ENCODE measurements at regions not wholly inside any gene's neighbourhood (a gene's known extent, or its start where the extent isn't known, plus 50 kb on each side); places are given as distances from the start of the nearest gene placed in this dataset.

GRCh38 chr16:85193115-85193493 is 80.8 kb upstream of the CIBAR2 start:
- TF ChIP-seq EP300 (IDR thresholded peaks at IDR 0.05) (no peak), POLR2AphosphoS5 (IDR thresholded peaks at IDR 0.05) (peak; percentile 12 to 77 (median 51))
- TF ChIP-seq, protein P1, sequence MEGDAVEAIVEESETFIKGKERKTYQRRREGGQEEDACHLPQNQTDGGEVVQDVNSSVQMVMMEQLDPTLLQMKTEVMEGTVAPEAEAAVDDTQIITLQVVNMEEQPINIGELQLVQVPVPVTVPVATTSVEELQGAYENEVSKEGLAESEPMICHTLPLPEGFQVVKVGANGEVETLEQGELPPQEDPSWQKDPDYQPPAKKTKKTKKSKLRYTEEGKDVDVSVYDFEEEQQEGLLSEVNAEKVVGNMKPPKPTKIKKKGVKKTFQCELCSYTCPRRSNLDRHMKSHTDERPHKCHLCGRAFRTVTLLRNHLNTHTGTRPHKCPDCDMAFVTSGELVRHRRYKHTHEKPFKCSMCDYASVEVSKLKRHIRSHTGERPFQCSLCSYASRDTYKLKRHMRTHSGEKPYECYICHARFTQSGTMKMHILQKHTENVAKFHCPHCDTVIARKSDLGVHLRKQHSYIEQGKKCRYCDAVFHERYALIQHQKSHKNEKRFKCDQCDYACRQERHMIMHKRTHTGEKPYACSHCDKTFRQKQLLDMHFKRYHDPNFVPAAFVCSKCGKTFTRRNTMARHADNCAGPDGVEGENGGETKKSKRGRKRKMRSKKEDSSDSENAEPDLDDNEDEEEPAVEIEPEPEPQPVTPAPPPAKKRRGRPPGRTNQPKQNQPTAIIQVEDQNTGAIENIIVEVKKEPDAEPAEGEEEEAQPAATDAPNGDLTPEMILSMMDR (IDR thresholded peaks at IDR 0.05): no peak
- Histone ChIP-seq H3K27me3 (no peaks in the 10 kb centered on the region), H3K36me3 (no peaks in the 10 kb centered on the region), H3K4me3 (no peak overlapping the region), H3K4me1 (peaks cover 19 to 58% (median 41%) of the 10 kb centered on the region in 4 donors), H3K9me3 (peaks cover 0 to 7% (median 0%) of the 10 kb centered on the region in 4 donors), H3K27ac (peak overlapping the region in 2 of 5 donors; percentile 58 to 75)
- intact Hi-C loops (cut with DNase I; ENCODE audit: low total_unique reads): loop anchor here (10.0 kb wide), 1 partner anchor 78 kb away; the partner anchor contains the start of gene CIBAR2
- no peak for DNase-seq
- 62 to 74% (median 64%) methylated on average over 6 of the region's 6 CpGs for WGBS, 5 donors

- WGBS, 5 donors: 89 to 96% (median 94%) methylated on average over 17 of the region's 17 CpGs
- TF ChIP-seq, protein P1 (IDR thresholded peaks at IDR 0.05): no peak
- TF ChIP-seq POLR2AphosphoS5 (IDR thresholded peaks at IDR 0.05): no peak
- TF ChIP-seq EP300 (IDR thresholded peaks at IDR 0.05): no peak
- no peak for TF ChIP-seq POLR2A (IDR thresholded peaks at IDR 0.05)
- peaks cover 22 to 62% (median 43%) of the 10 kb centered on the region in 4 donors for H3K4me1 ChIP-seq
- no peaks in the 10 kb centered on the region for H3K27me3 ChIP-seq
- intact Hi-C loops (cut with DNase I; ENCODE audit: low total_unique reads): loop anchor here (10.0 kb wide), 1 partner anchor 79 kb away; the partner anchor contains the start of gene CIBAR2
- no peak overlapping the region for H3K4me3 ChIP-seq
- H3K9me3 ChIP-seq: peaks cover 0 to 7% (median 0%) of the 10 kb centered on the region in 4 donors
- DNase-seq: no peak
- peak overlapping the region in 2 of 5 donors; percentile 58 to 75 for H3K27ac ChIP-seq
- H3K36me3 ChIP-seq: no peaks in the 10 kb centered on the region
Observed at GRCh38 chr16:85193876-85194275, 81.6 kb upstream of the CIBAR2 start.

GRCh38 chr16:85194307-85195270 is 82.3 kb upstream of the CIBAR2 start:
- Histone ChIP-seq H3K9me3 (no peaks in the 10 kb centered on the region), H3K4me1 (peaks cover 18 to 59% (median 42%) of the 10 kb centered on the region in 4 donors), H3K36me3 (no peaks in the 10 kb centered on the region), H3K27me3 (no peaks in the 10 kb centered on the region), H3K4me3 (no peak overlapping the region), H3K27ac (peak overlapping the region in 1 of 5 donors; percentile 75)
- no peak for DNase-seq
- TF ChIP-seq, protein P1 (IDR thresholded peaks at IDR 0.05): no peak
- no peak for TF ChIP-seq EP300 (IDR thresholded peaks at IDR 0.05)
- TF ChIP-seq POLR2A (IDR thresholded peaks at IDR 0.05): no peak
- TF ChIP-seq POLR2AphosphoS5 (IDR thresholded peaks at IDR 0.05): no peak
- intact Hi-C loops (cut with DNase I; ENCODE audit: low total_unique reads): loop anchor here (10.0 kb wide), 1 partner anchor 80 kb away; the partner anchor contains the start of gene CIBAR2
- 86 to 94% (median 90%) methylated on average over 15 of the region's 15 CpGs for WGBS, 5 donors

GRCh38 chr16:85195271-85195647 is 83.0 kb upstream of the CIBAR2 start:
- peaks cover 18 to 60% (median 43%) of the 10 kb centered on the region in 4 donors for H3K4me1 ChIP-seq
- 75 to 84% (median 82%) methylated on average over 8 of the region's 8 CpGs for WGBS, 5 donors

More at GRCh38 chr16:85195271-85195647, 83.0 kb upstream of the CIBAR2 start:
- intact Hi-C loops (cut with DNase I; ENCODE audit: low total_unique reads): loop anchor here (10.0 kb wide), 1 partner anchor 80 kb away; the partner anchor contains the start of gene CIBAR2
- no peaks in the 10 kb centered on the region for H3K27me3 ChIP-seq
- no peak for TF ChIP-seq POLR2A (IDR thresholded peaks at IDR 0.05)
- no peak for TF ChIP-seq POLR2AphosphoS5 (IDR thresholded peaks at IDR 0.05)
- TF ChIP-seq, protein P1 (IDR thresholded peaks at IDR 0.05): no peak
- TF ChIP-seq EP300 (IDR thresholded peaks at IDR 0.05): no peak
- no peak overlapping the region for H3K4me3 ChIP-seq
- H3K36me3 ChIP-seq: no peaks in the 10 kb centered on the region
- no peaks in the 10 kb centered on the region for H3K9me3 ChIP-seq
- H3K27ac ChIP-seq: peak overlapping the region in 3 of 5 donors; percentile 55 to 81 (median 74)
- no peak for DNase-seq
